ENCODE measurements at regions not wholly inside any gene's neighbourhood (a gene's known extent, or its start where the extent isn't known, plus 50 kb on each side); places are given as distances from the start of the nearest gene placed in this dataset.
"Not testable (repeated sequence)": the region's sequence is repeated elsewhere in the genome, so short reads cannot be mapped to it uniquely, and the experiment has no call there.

- in situ Hi-C loops (cut with HindIII; ENCODE audit: low pct_ligation_motif_present, low pct_unique_long_range_greater_than_20kb, low sequenced_read_pairs) = no loop called here
- no peak for DNase-seq
These were observed 200.4 kb downstream of the UTRN start for GRCh38 chr6:144485531-144485930.

GRCh38 chr6:144488590-144488989, 203.5 kb downstream of the UTRN start:
- no peak for DNase-seq

GRCh38 chr6:144493035-144493910, 208.1 kb downstream of the UTRN start:
- in situ Hi-C loops (cut with HindIII; ENCODE audit: low pct_ligation_motif_present, low pct_unique_long_range_greater_than_20kb, low sequenced_read_pairs) = no loop called here
- no peak for DNase-seq

More at GRCh38 chr6:144488590-144488989, 203.5 kb downstream of the UTRN start:
- in situ Hi-C loops (cut with HindIII; ENCODE audit: low pct_ligation_motif_present, low pct_unique_long_range_greater_than_20kb, low sequenced_read_pairs) = no loop called here

GRCh38 chr6:144495076-144495475, 209.9 kb downstream of the UTRN start:
- DNase-seq; in situ Hi-C loops (cut with HindIII; ENCODE audit: low pct_ligation_motif_present, low pct_unique_long_range_greater_than_20kb, low sequenced_read_pairs): not testable (repeated sequence)

GRCh38 chr6:144497650-144498049, 212.5 kb downstream of the UTRN start:
- no peak for DNase-seq
- in situ Hi-C loops (cut with HindIII; ENCODE audit: low pct_ligation_motif_present, low pct_unique_long_range_greater_than_20kb, low sequenced_read_pairs) = no loop called here

- no peak for DNase-seq
These were observed 215.8 kb downstream of the UTRN start for GRCh38 chr6:144500892-144501291.

GRCh38 chr6:144505214-144505613, 220.1 kb downstream of the UTRN start:
- DNase-seq; in situ Hi-C loops (cut with HindIII; ENCODE audit: low pct_ligation_motif_present, low pct_unique_long_range_greater_than_20kb, low sequenced_read_pairs): not testable (repeated sequence)

More at GRCh38 chr6:144500892-144501291, 215.8 kb downstream of the UTRN start:
- in situ Hi-C loops (cut with HindIII; ENCODE audit: low pct_ligation_motif_present, low pct_unique_long_range_greater_than_20kb, low sequenced_read_pairs) = no loop called here

- in situ Hi-C loops (cut with HindIII; ENCODE audit: low pct_ligation_motif_present, low pct_unique_long_range_greater_than_20kb, low sequenced_read_pairs); DNase-seq: not testable (repeated sequence)
These were observed 220.9 kb downstream of the UTRN start for GRCh38 chr6:144506051-144506450.

GRCh38 chr6:144507772-144508312, 222.7 kb downstream of the UTRN start:
- DNase-seq; in situ Hi-C loops (cut with HindIII; ENCODE audit: low pct_ligation_motif_present, low pct_unique_long_range_greater_than_20kb, low sequenced_read_pairs): not testable (repeated sequence)

GRCh38 chr6:144510859-144511258, 225.7 kb downstream of the UTRN start:
- no peak for DNase-seq
- in situ Hi-C loops (cut with HindIII; ENCODE audit: low pct_ligation_motif_present, low pct_unique_long_range_greater_than_20kb, low sequenced_read_pairs) = no loop called here

- in situ Hi-C loops (cut with HindIII; ENCODE audit: low pct_ligation_motif_present, low pct_unique_long_range_greater_than_20kb, low sequenced_read_pairs) = no loop called here
- no peak for DNase-seq
These were observed 230.6 kb downstream of the UTRN start for GRCh38 chr6:144515761-144516160.

GRCh38 chr6:144519426-144519825, 234.3 kb downstream of the UTRN start:
- in situ Hi-C loops (cut with HindIII; ENCODE audit: low pct_ligation_motif_present, low pct_unique_long_range_greater_than_20kb, low sequenced_read_pairs) = no loop called here
- DNase-seq = no peak

GRCh38 chr6:144528743-144529425, 243.7 kb downstream of the UTRN start:
- peak; percentile 33 for DNase-seq
- in situ Hi-C loops (cut with HindIII; ENCODE audit: low pct_ligation_motif_present, low pct_unique_long_range_greater_than_20kb, low sequenced_read_pairs) = no loop called here

- no peak for DNase-seq
- in situ Hi-C loops (cut with HindIII; ENCODE audit: low pct_ligation_motif_present, low pct_unique_long_range_greater_than_20kb, low sequenced_read_pairs) = no loop called here
These were observed 245.0 kb downstream of the UTRN start for GRCh38 chr6:144530118-144530517.

GRCh38 chr6:144532238-144532637, 247.1 kb downstream of the UTRN start:
- in situ Hi-C loops (cut with HindIII; ENCODE audit: low pct_ligation_motif_present, low pct_unique_long_range_greater_than_20kb, low sequenced_read_pairs); DNase-seq: not testable (repeated sequence)

GRCh38 chr6:144534180-144534579, 249.0 kb downstream of the UTRN start:
- DNase-seq = no peak
- in situ Hi-C loops (cut with HindIII; ENCODE audit: low pct_ligation_motif_present, low pct_unique_long_range_greater_than_20kb, low sequenced_read_pairs) = no loop called here

GRCh38 chr6:144535630-144536029, 250.5 kb downstream of the UTRN start:
- no peak for DNase-seq
- in situ Hi-C loops (cut with HindIII; ENCODE audit: low pct_ligation_motif_present, low pct_unique_long_range_greater_than_20kb, low sequenced_read_pairs) = no loop called here

- in situ Hi-C loops (cut with HindIII; ENCODE audit: low pct_ligation_motif_present, low pct_unique_long_range_greater_than_20kb, low sequenced_read_pairs) = no loop called here
- DNase-seq = no peak
These were observed 250.9 kb downstream of the UTRN start for GRCh38 chr6:144536079-144536478.

Data from ACHN (cell line).